ENCODE measurements at regions not wholly inside any gene's neighbourhood (a gene's known extent, or its start where the extent isn't known, plus 50 kb on each side); places are given as distances from the start of the nearest gene placed in this dataset.

- TF ChIP-seq CTCF (conservative IDR thresholded peaks at IDR 0.05) (no peak), EZH2 (IDR thresholded peaks at IDR 0.05; ENCODE audit: low read depth) (no peak)
Observed at GRCh38 chr2:145194673-145195072, 674.8 kb upstream of the ZEB2 start.
